Stimulated activated CD8-positive, alpha-beta memory T cell treated with anti-CD3 and anti-CD28 coated beads, Interleukin-2, amount 100 ng/mL, for 48 hours (primary cell): ENCODE measurements at regions not wholly inside any gene's neighbourhood (a gene's known extent, or its start where the extent isn't known, plus 50 kb on each side); places are given as distances from the start of the nearest gene placed in this dataset.
"Not testable (repeated sequence)": the region's sequence is repeated elsewhere in the genome, so short reads cannot be mapped to it uniquely, and the experiment has no call there.

Experiments
- DNase-seq, 2 donors: peaks; one replicate each; pipeline ENCODE4 v3.0.0-alpha.2; 2020; ENCODE audit warnings: low read depth in 2 of 2

GRCh38 chr20:47963022-47963421 lies 177.7 kb upstream of the SULF2 start:
- DNase-seq: no peak

- DNase-seq: no peak
Observed at GRCh38 chr20:47962286-47962963, 177.1 kb upstream of the SULF2 start.

GRCh38 chr20:47960769-47961541 lies 175.7 kb upstream of the SULF2 start:
- no peak for DNase-seq

- no peak for DNase-seq
Observed at GRCh38 chr20:47960277-47960676, 175.0 kb upstream of the SULF2 start.

GRCh38 chr20:47957989-47958801 lies 172.9 kb upstream of the SULF2 start:
- DNase-seq: not testable (repeated sequence)

GRCh38 chr20:47957135-47957534 lies 171.9 kb upstream of the SULF2 start:
- no peak for DNase-seq

GRCh38 chr20:47956268-47956995 lies 171.2 kb upstream of the SULF2 start:
- DNase-seq: no peak

GRCh38 chr20:47953471-47953870 lies 168.2 kb upstream of the SULF2 start:
- no peak for DNase-seq

GRCh38 chr20:47952023-47952564 lies 166.8 kb upstream of the SULF2 start:
- no peak for DNase-seq

- DNase-seq: no peak
Observed at GRCh38 chr20:47951521-47951971, 166.3 kb upstream of the SULF2 start.

GRCh38 chr20:47950913-47951283 lies 165.6 kb upstream of the SULF2 start:
- DNase-seq: no peak

- DNase-seq: no peak
Observed at GRCh38 chr20:47950124-47950912, 165.0 kb upstream of the SULF2 start.

GRCh38 chr20:47949230-47949629 lies 163.9 kb upstream of the SULF2 start:
- DNase-seq: no peak

- no peak for DNase-seq
Observed at GRCh38 chr20:47944682-47945081, 159.4 kb upstream of the SULF2 start.

GRCh38 chr20:47941869-47942268 lies 156.6 kb upstream of the SULF2 start:
- no peak for DNase-seq

GRCh38 chr20:47940101-47940813 lies 155.0 kb upstream of the SULF2 start:
- no peak for DNase-seq

GRCh38 chr20:47936612-47937011 lies 151.3 kb upstream of the SULF2 start:
- no peak for DNase-seq

- DNase-seq: no peak
Observed at GRCh38 chr20:47934761-47935160, 149.5 kb upstream of the SULF2 start.

- DNase-seq: no peak
Observed at GRCh38 chr20:47931443-47931842, 146.2 kb upstream of the SULF2 start.

- no peak for DNase-seq
Observed at GRCh38 chr20:47931002-47931401, 145.7 kb upstream of the SULF2 start.
